NT2/D1 (cell line): ENCODE measurements at regions not wholly inside any gene's neighbourhood (a gene's known extent, or its start where the extent isn't known, plus 50 kb on each side); places are given as distances from the start of the nearest gene placed in this dataset.

Source experiments
- DNase-seq: peaks from one replicate; pipeline ENCODE4 v3.0.0-alpha.2; 2011; ENCODE audit warnings: low read depth, low spot score
- H3K27me3 ChIP-seq: 2 replicates; pipeline ENCODE4 v1.6.0; 2011; ENCODE audit warnings: mild to moderate bottlenecking; ENCODE audit not compliant: insufficient read length, insufficient read depth
- H3K36me3 ChIP-seq: 2 replicates; pipeline ENCODE4 v1.6.1; 2011; ENCODE audit warnings: mild to moderate bottlenecking, low read length, mixed read lengths; ENCODE audit not compliant: insufficient read depth, insufficient read length
- H3K4me1 ChIP-seq: 2 replicates; pipeline ENCODE4 v1.5.1; 2011; ENCODE audit not compliant: insufficient read depth, insufficient read length
- H3K4me3 ChIP-seq: 2 replicates; pipeline ENCODE4 v1.5.1; 2011; ENCODE audit warnings: low read depth; ENCODE audit not compliant: insufficient read length
- H3K9ac ChIP-seq: 2 replicates; pipeline ENCODE4 v1.6.0; 2011; ENCODE audit warnings: low read depth; ENCODE audit not compliant: insufficient read length
- H3K9me3 ChIP-seq: 2 replicates; pipeline ENCODE4 v1.5.1; 2011; ENCODE audit warnings: mild to moderate bottlenecking, low read length; ENCODE audit not compliant: insufficient read depth
- SUZ12 ChIP-seq: IDR thresholded peaks from 2 replicates; pipeline ENCODE4 v1.6.1; 2011; ENCODE audit not compliant: insufficient read length, insufficient read depth; ENCODE audit errors: extremely low read depth
- YY1 ChIP-seq: IDR thresholded peaks from 2 replicates; pipeline ENCODE4 v1.6.1; 2011; ENCODE audit not compliant: insufficient read length, insufficient read depth
- ZNF274 ChIP-seq: IDR thresholded peaks from 2 replicates; pipeline ENCODE4 v1.6.1; 2011; ENCODE audit warnings: mild to moderate bottlenecking, low read depth, low read length

- H3K4me3 ChIP-seq: no peak overlapping the region
- H3K9ac ChIP-seq: no peak overlapping the region
- H3K9me3 ChIP-seq: no peaks in the 10 kb centered on the region
- H3K4me1 ChIP-seq: peaks cover 3% of the 10 kb centered on the region
- H3K36me3 ChIP-seq: no peaks in the 10 kb centered on the region
- H3K27me3 ChIP-seq: peaks cover 29% of the 10 kb centered on the region
- TF ChIP-seq ZNF274 (no peak), SUZ12 (no peak), YY1 (no peak)
- DNase-seq: no peak
Observed at GRCh38 chr5:135188233-135188914, 154.3 kb upstream of the PITX1 start.

- no peak overlapping the region for H3K9ac ChIP-seq
- peaks cover 15% of the 10 kb centered on the region for H3K27me3 ChIP-seq
- no peaks in the 10 kb centered on the region for H3K9me3 ChIP-seq
- DNase-seq: no peak
- TF ChIP-seq ZNF274 (no peak), YY1 (no peak), SUZ12 (no peak)
- no peaks in the 10 kb centered on the region for H3K36me3 ChIP-seq
- no peak overlapping the region for H3K4me3 ChIP-seq
- peaks cover 3% of the 10 kb centered on the region for H3K4me1 ChIP-seq
Observed at GRCh38 chr5:135186662-135187522, 152.9 kb upstream of the PITX1 start.

- Histone ChIP-seq H3K4me3 (no peak overlapping the region), H3K36me3 (no peaks in the 10 kb centered on the region), H3K27me3 (peaks cover 3% of the 10 kb centered on the region), H3K9ac (no peak overlapping the region), H3K4me1 (no peaks in the 10 kb centered on the region), H3K9me3 (no peaks in the 10 kb centered on the region)
- DNase-seq: no peak
- TF ChIP-seq ZNF274 (no peak), YY1 (no peak), SUZ12 (no peak)
Observed at GRCh38 chr5:135185481-135186065, 151.5 kb upstream of the PITX1 start.

GRCh38 chr5:135184646-135185045 lies 150.6 kb upstream of the PITX1 start:
- H3K4me3 ChIP-seq: no peak overlapping the region
- H3K9ac ChIP-seq: no peak overlapping the region
- H3K36me3 ChIP-seq: no peaks in the 10 kb centered on the region
- no peaks in the 10 kb centered on the region for H3K27me3 ChIP-seq
- no peak for DNase-seq
- TF ChIP-seq YY1: no peak
- TF ChIP-seq ZNF274: no peak
- TF ChIP-seq SUZ12: no peak
- H3K9me3 ChIP-seq: no peaks in the 10 kb centered on the region
- no peaks in the 10 kb centered on the region for H3K4me1 ChIP-seq

GRCh38 chr5:135183464-135183863 lies 149.4 kb upstream of the PITX1 start:
- no peaks in the 10 kb centered on the region for H3K9me3 ChIP-seq
- no peak for TF ChIP-seq SUZ12
- TF ChIP-seq ZNF274: no peak
- no peak for TF ChIP-seq YY1
- H3K36me3 ChIP-seq: no peaks in the 10 kb centered on the region
- no peak for DNase-seq
- no peak overlapping the region for H3K4me3 ChIP-seq
- H3K27me3 ChIP-seq: no peaks in the 10 kb centered on the region
- no peak overlapping the region for H3K9ac ChIP-seq
- H3K4me1 ChIP-seq: no peaks in the 10 kb centered on the region

- H3K9ac ChIP-seq: no peak overlapping the region
- no peaks in the 10 kb centered on the region for H3K4me1 ChIP-seq
- no peaks in the 10 kb centered on the region for H3K36me3 ChIP-seq
- TF ChIP-seq SUZ12 (no peak), ZNF274 (no peak), YY1 (no peak)
- H3K27me3 ChIP-seq: no peaks in the 10 kb centered on the region
- H3K9me3 ChIP-seq: no peaks in the 10 kb centered on the region
- no peak for DNase-seq
- H3K4me3 ChIP-seq: no peak overlapping the region
Observed at GRCh38 chr5:135182675-135183074, 148.6 kb upstream of the PITX1 start.

GRCh38 chr5:135181653-135182052 lies 147.6 kb upstream of the PITX1 start:
- no peak overlapping the region for H3K4me3 ChIP-seq
- H3K27me3 ChIP-seq: no peaks in the 10 kb centered on the region
- no peak overlapping the region for H3K9ac ChIP-seq
- DNase-seq: no peak
- no peaks in the 10 kb centered on the region for H3K4me1 ChIP-seq
- H3K9me3 ChIP-seq: no peaks in the 10 kb centered on the region
- no peak for TF ChIP-seq ZNF274
- no peak for TF ChIP-seq YY1
- TF ChIP-seq SUZ12: no peak
- H3K36me3 ChIP-seq: no peaks in the 10 kb centered on the region
